H1 (cell line): ENCODE measurements at regions not wholly inside any gene's neighbourhood (a gene's known extent, or its start where the extent isn't known, plus 50 kb on each side); places are given as distances from the start of the nearest gene placed in this dataset.

Source experiments
- CTCF ChIA-PET: fragments of 300-600 bp; sonication (Branson Sonifier 250); formaldehyde crosslinking; loops from one replicate; lab custom pipeline; 2021; ENCODE audit not compliant: partially characterized antibody; lab: Charles Lee
- POLR2A ChIA-PET: fragments of 300-600 bp; sonication (Branson Sonifier 250); formaldehyde crosslinking; loops from one replicate; lab custom pipeline; 2021; ENCODE audit warnings: inconsistent platforms; ENCODE audit not compliant: partially characterized antibody; lab: Charles Lee
- DNase-seq, 2 experiments: peaks; one replicate each; pipeline versions ENCODE4 v3.0.0 to v3.0.0-alpha.2; 2010 to 2022; ENCODE audit warnings: low spot score in 2 of 2, low read depth in 1 of 2, mixed read lengths in 1 of 2
- FAIRE-seq: peaks from 2 replicates; lab custom pipeline; 2011; peaks lifted over from hg19 to GRCh38; lab: Jason Lieb, UNC
- H2AFZ ChIP-seq: 2 replicates; pipeline ENCODE4 v1.8.1; 2012; ENCODE audit warnings: low read length, inconsistent platforms
- H2AK5ac ChIP-seq: 2 replicates; pipeline ENCODE4 v1.6.1; 2013; ENCODE audit warnings: low read depth, low read length
- H2BK120ac ChIP-seq: replicated peaks from 2 replicates; pipeline ENCODE3; 2013; ENCODE audit warnings: low read depth, low read length, inconsistent platforms
- H2BK12ac ChIP-seq: 2 replicates; pipeline ENCODE4 v1.6.1; 2013; ENCODE audit warnings: low read depth, low read length
- H2BK15ac ChIP-seq: 2 replicates; pipeline ENCODE4 v1.6.1; 2013; ENCODE audit warnings: low read length
- H2BK20ac ChIP-seq: 2 replicates; pipeline ENCODE4 v1.6.1; 2013; ENCODE audit warnings: low read length
- H2BK5ac ChIP-seq: 2 replicates; pipeline ENCODE4 v1.6.1; 2013; ENCODE audit warnings: low read depth, low read length
- H3K14ac ChIP-seq: 2 replicates; pipeline ENCODE4 v1.6.1; 2013; ENCODE audit warnings: inconsistent platforms; ENCODE audit not compliant: insufficient read length
- H3K18ac ChIP-seq: 2 replicates; pipeline ENCODE4 v1.6.1; 2013; ENCODE audit warnings: low read length; ENCODE audit errors: extremely low read depth
- H3K23ac ChIP-seq: 2 replicates; pipeline ENCODE4 v1.6.1; 2013; ENCODE audit warnings: inconsistent platforms; ENCODE audit not compliant: insufficient read length
- H3K23me2 ChIP-seq: 2 replicates; pipeline ENCODE4 v1.6.1; 2013; ENCODE audit warnings: low read depth, low read length
- H3K27ac ChIP-seq: 2 replicates; pipeline ENCODE4 v1.6.1; 2011; ENCODE audit warnings: low read depth, low read length, inconsistent platforms
- H3K27me3 ChIP-seq, 4 experiments: replicated peaks in 1 of 4; 1 replicate in 1 of 4; 2 replicates in 3 of 4; pipeline versions ENCODE4 v1.6.1 to v1.8.1; 2011 to 2013; ENCODE audit warnings: low read length in 3 of 4, mild to moderate bottlenecking in 3 of 4, inconsistent platforms in 2 of 4, mixed read lengths in 2 of 4, moderate library complexity in 1 of 4; ENCODE audit not compliant: control insufficient read depth in 3 of 4, insufficient read depth in 3 of 4; ENCODE audit errors: extremely low read depth in 1 of 4
- H3K36me3 ChIP-seq, 4 experiments: 2 replicates each; pipeline versions ENCODE4 v1.6.1 to v1.8.1; 2011 to 2013; ENCODE audit warnings: mild to moderate bottlenecking in 4 of 4, low read length in 3 of 4, moderate library complexity in 2 of 4, control low read depth in 1 of 4, inconsistent platforms in 1 of 4; ENCODE audit not compliant: insufficient read depth in 4 of 4, control insufficient read depth in 2 of 4
- H3K4ac ChIP-seq: replicated peaks from 2 replicates; pipeline ENCODE3; 2013; ENCODE audit warnings: low read length, low read depth, mixed read lengths, inconsistent platforms; ENCODE audit not compliant: insufficient read length
- H3K4me1 ChIP-seq, 4 experiments: replicated peaks in 1 of 4; 1 replicate in 1 of 4; 2 replicates in 3 of 4; pipeline versions ENCODE4 v1.6.1 to v1.8.1; 2011 to 2013; ENCODE audit warnings: low read length in 3 of 4, inconsistent platforms in 2 of 4, mixed read lengths in 1 of 4; ENCODE audit not compliant: insufficient read depth in 4 of 4, control insufficient read depth in 3 of 4
- H3K4me2 ChIP-seq, 2 experiments: 2 replicates each; pipeline versions ENCODE4 v1.6.1 to v1.8.1; 2011 to 2013; ENCODE audit warnings: low read depth in 2 of 2, low read length in 2 of 2, control low read depth in 1 of 2, inconsistent platforms in 1 of 2, mild to moderate bottlenecking in 1 of 2; ENCODE audit not compliant: insufficient read depth in 1 of 2
- H3K4me3 ChIP-seq, 4 experiments: fragments of 200-600, 300-600 bp in 1 of 4; sonication (generic), shearing (Covaris generic), sonication (Bioruptor Twin) in 1 of 4; 2 replicates each; pipeline versions ENCODE4 v1.5.1 to v1.8.1; 2011 to 2016; ENCODE audit warnings: low read length in 4 of 4, low read depth in 3 of 4, control low read depth in 2 of 4, inconsistent platforms in 2 of 4, mild to moderate bottlenecking in 2 of 4, mixed read lengths in 1 of 4, moderate library complexity in 1 of 4; ENCODE audit not compliant: insufficient read depth in 2 of 4; ENCODE audit errors: extremely low read depth in 1 of 4
- H3K56ac ChIP-seq: replicated peaks from 2 replicates; pipeline ENCODE3; 2013; ENCODE audit warnings: low read depth, mild to moderate bottlenecking, mixed read lengths, low read length, inconsistent platforms; ENCODE audit not compliant: insufficient read length
- H3K79me1 ChIP-seq: 2 replicates; pipeline ENCODE4 v1.6.1; 2013; ENCODE audit warnings: low read depth, low read length, control low read depth
- H3K79me2 ChIP-seq, 2 experiments: 2 replicates each; pipeline versions ENCODE4 v1.6.1 to v1.8.1; 2012 to 2013; ENCODE audit warnings: low read length in 2 of 2, mild to moderate bottlenecking in 2 of 2, inconsistent platforms in 1 of 2; ENCODE audit not compliant: insufficient read depth in 2 of 2, control insufficient read depth in 1 of 2
- H3K9ac ChIP-seq, 4 experiments: replicated peaks in 1 of 4; 1 replicate in 1 of 4; 2 replicates in 3 of 4; pipeline versions ENCODE4 v1.6.1 to v1.8.1; 2011 to 2013; ENCODE audit warnings: low read depth in 3 of 4, low read length in 3 of 4, control low read depth in 2 of 4, mild to moderate bottlenecking in 2 of 4, moderate library complexity in 2 of 4, inconsistent platforms in 1 of 4; ENCODE audit errors: extremely low read depth in 1 of 4
- H3K9me3 ChIP-seq, 2 experiments: 2 replicates each; pipeline versions ENCODE4 v1.6.1 to v1.8.1; 2012 to 2013; ENCODE audit warnings: mild to moderate bottlenecking in 2 of 2, moderate library complexity in 2 of 2, control low read depth in 1 of 2, inconsistent platforms in 1 of 2, low read depth in 1 of 2, low read length in 1 of 2, mixed read lengths in 1 of 2; ENCODE audit not compliant: insufficient read depth in 2 of 2
- H4K20me1 ChIP-seq, 2 experiments: replicated peaks in 1 of 2; 2 replicates each; pipeline versions ENCODE3 to v1.8.1; 2011 to 2013; ENCODE audit warnings: inconsistent platforms in 2 of 2, low read length in 2 of 2, mild to moderate bottlenecking in 1 of 2; ENCODE audit not compliant: insufficient read depth in 2 of 2, control insufficient read depth in 1 of 2
- H4K5ac ChIP-seq: 2 replicates; pipeline ENCODE4 v1.6.1; 2013; ENCODE audit warnings: low read length, low read depth, mixed read lengths, inconsistent platforms; ENCODE audit not compliant: insufficient read length
- H4K8ac ChIP-seq: 2 replicates; pipeline ENCODE4 v1.8.0; 2013; ENCODE audit warnings: mild to moderate bottlenecking, moderate library complexity, low read length, inconsistent platforms; ENCODE audit not compliant: insufficient read depth; ENCODE audit errors: extremely low read depth
- H4K91ac ChIP-seq: replicated peaks from 2 replicates; pipeline ENCODE3; 2013; ENCODE audit warnings: low read length, mixed read lengths, inconsistent platforms; ENCODE audit not compliant: insufficient read length
- CBX5 ChIP-seq: fragments of 300-800, 300-1000 bp; sonication (generic); IDR thresholded peaks from 2 replicates; pipeline ENCODE4 v1.7.1; 2016; ENCODE audit warnings: antibody characterized with exemption, low read length, low read depth
- CEBPB ChIP-seq: IDR thresholded peaks from 2 replicates; pipeline ENCODE4 v1.6.1; 2012; ENCODE audit warnings: low read depth, low read length
- CHD1 ChIP-seq: IDR thresholded peaks from 2 replicates; pipeline ENCODE4 v1.6.1; 2012; ENCODE audit warnings: low read depth, low read length, improper control_type of control experiment
- CTCF ChIP-seq, 3 experiments: IDR thresholded peaks; 1 replicate in 2 of 3; 2 replicates in 1 of 3; pipeline versions ENCODE4 v1.5.1 to v1.6.1; 2011; ENCODE audit warnings: low read length in 3 of 3, mild to moderate bottlenecking in 3 of 3, inconsistent platforms in 2 of 3, low read depth in 1 of 3, moderate library complexity in 1 of 3; ENCODE audit not compliant: insufficient read depth in 1 of 3; ENCODE audit errors: control extremely low read depth in 1 of 3
- POLR2AphosphoS5 ChIP-seq: IDR thresholded peaks from 2 replicates; pipeline ENCODE4 v1.6.1; 2011; ENCODE audit warnings: low read depth, low read length
- POU5F1 ChIP-seq: IDR thresholded peaks from 2 replicates; pipeline ENCODE4 v1.6.1; 2011; ENCODE audit warnings: low read depth, mild to moderate bottlenecking, low read length, moderate library complexity
- RFX5 ChIP-seq: IDR thresholded peaks from 2 replicates; pipeline ENCODE4 v1.6.1; 2011; ENCODE audit warnings: low read depth, low read length, improper control_type of control experiment, borderline replicate concordance
- RXRA ChIP-seq: IDR thresholded peaks from 2 replicates; pipeline ENCODE4 v1.6.1; 2011; ENCODE audit warnings: low read depth, mild to moderate bottlenecking, low read length, moderate library complexity; ENCODE audit not compliant: insufficient read depth
- WGBS, 2 experiments: shearing (Covaris generic) in 1 of 2; methylation state at CpG; one replicate each; pipeline versions ENCODE4 v1.1.6 to v1.1.7; 2013 to 2015; ENCODE audit warnings: low lambda C conversion rate in 2 of 2, mixed read lengths in 2 of 2, inconsistent platforms in 1 of 2, low coverage in 1 of 2, missing lambda C conversion rate in 1 of 2; ENCODE audit not compliant: insufficient replicate concordance in 2 of 2, insufficient coverage in 1 of 2, insufficient read length in 1 of 2; ENCODE audit errors: extremely low coverage in 1 of 2, missing lambda C conversion rate in 1 of 2; 5-methylcytosine and 5-hydroxymethylcytosine counted together

GRCh38 chr3:137103739-137104138 is 146.0 kb downstream of the IL20RB start:
- Histone ChIP-seq H2BK12ac (0 out of 2 replicates have a peak overlapping the region, but pooled peaks have one; percentile 89), H2AK5ac (no peak overlapping the region), H3K4me3 (no peak overlapping the region), H4K91ac (peak overlapping the region; percentile 27), H3K23me2 (no peaks in the 10 kb centered on the region; the same call in 1 of the 2 replicates), H3K56ac (no peak overlapping the region), H3K4ac (no peak overlapping the region), H4K8ac (no peak overlapping the region), H3K79me2 (no peaks in the 10 kb centered on the region), H4K5ac (no peak overlapping the region), H3K9me3 (no peaks in the 10 kb centered on the region), H2BK120ac (no peak overlapping the region), H3K14ac (no peak overlapping the region), H3K18ac (no peak overlapping the region), H2AFZ (no peak overlapping the region), H3K4me1 (peaks cover 0 to 13% (median 8%) of the 10 kb centered on the region in 4 experiments; a peak in 6 of 7 replicates), H3K9ac (no peak overlapping the region), H3K36me3 (no peaks in the 10 kb centered on the region; a peak in 1 of 8 replicates), H2BK20ac (no peak overlapping the region), H2BK15ac (no peak overlapping the region), H3K23ac (no peak overlapping the region), H4K20me1 (no peaks in the 10 kb centered on the region), H3K27me3 (no peaks in the 10 kb centered on the region), H3K4me2 (no peak overlapping the region), H3K27ac (no peak overlapping the region), H3K79me1 (no peaks in the 10 kb centered on the region), H2BK5ac (no peak overlapping the region)
- no peak for TF ChIP-seq CEBPB
- no peak for TF ChIP-seq CHD1
- no peak for TF ChIP-seq RFX5
- TF ChIP-seq CTCF (IDR thresholded peaks at IDR 0.05; ENCODE audit: control extremely low read depth in 1 of 3, insufficient read depth in 1 of 3, low read depth in 1 of 3, low read length in 3 of 3): no peak
- no peak for TF ChIP-seq POU5F1
- TF ChIP-seq RXRA: no peak
- TF ChIP-seq CBX5: no peak
- no peak for TF ChIP-seq POLR2AphosphoS5
- 84% methylated on average over 7 of the region's 7 CpGs; no CpG with 5 or more reads in 1 of the 2 experiments for WGBS, 2 experiments
- FAIRE-seq: no peak
- no peak for DNase-seq
- CTCF ChIA-PET: interaction anchor here (0.5 to 3.3 kb wide), 8 partner anchors 11 to 605 kb away, joined by 3 to 9 read pairs (median 4); no protein-coding TSS in a partner anchor
- POLR2A ChIA-PET: no interaction called here
